H7 (cell line): ENCODE measurements at regions not wholly inside any gene's neighbourhood (a gene's known extent, or its start where the extent isn't known, plus 50 kb on each side); places are given as distances from the start of the nearest gene placed in this dataset.
A peak's percentile ranks its signal among the peaks of the same experiment; 100 is the strongest.

Experiments used
- DNase-seq: peaks from one replicate; pipeline ENCODE4 v3.0.0; 2012
- H3K27me3 ChIP-seq: 2 replicates; pipeline ENCODE4 v1.6.0; 2011; ENCODE audit warnings: mild to moderate bottlenecking, low read length; ENCODE audit not compliant: control insufficient read depth, insufficient read depth
- H3K36me3 ChIP-seq: replicated peaks from 2 replicates; pipeline ENCODE4 v1.5.1; 2011; ENCODE audit warnings: low read length; ENCODE audit not compliant: control insufficient read depth, insufficient read depth
- H3K4me3 ChIP-seq: 2 replicates; pipeline ENCODE4 v1.5.1; 2011; ENCODE audit warnings: low read depth, mild to moderate bottlenecking, control low read depth, low read length, moderate library complexity; ENCODE audit not compliant: insufficient read depth

DNA sequence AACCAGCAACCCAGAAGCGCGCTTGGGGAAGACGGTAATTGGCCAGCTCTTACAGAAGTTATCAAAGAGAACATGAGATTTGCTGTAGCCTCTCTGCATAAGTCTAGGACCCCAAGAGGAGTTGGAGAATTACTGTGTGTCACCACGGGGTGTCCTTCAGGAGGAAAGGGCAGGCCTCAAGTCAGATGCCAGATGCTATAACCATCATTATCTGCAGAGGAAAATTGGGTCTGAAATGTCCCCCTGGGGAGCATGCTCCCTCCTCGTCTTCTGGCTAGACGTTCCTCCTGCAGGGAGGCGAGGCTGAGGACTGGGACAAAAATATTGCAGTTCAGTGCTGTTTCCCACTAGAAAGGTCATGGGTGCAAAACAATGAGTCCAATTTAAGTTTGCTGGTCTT lies 380.5 kb upstream of the CFAP20DC start:
- no peak overlapping the region for H3K4me3 ChIP-seq
- no peaks in the 10 kb centered on the region for H3K27me3 ChIP-seq
- H3K36me3 ChIP-seq = no peaks in the 10 kb centered on the region
- DNase-seq = no peak

DNA sequence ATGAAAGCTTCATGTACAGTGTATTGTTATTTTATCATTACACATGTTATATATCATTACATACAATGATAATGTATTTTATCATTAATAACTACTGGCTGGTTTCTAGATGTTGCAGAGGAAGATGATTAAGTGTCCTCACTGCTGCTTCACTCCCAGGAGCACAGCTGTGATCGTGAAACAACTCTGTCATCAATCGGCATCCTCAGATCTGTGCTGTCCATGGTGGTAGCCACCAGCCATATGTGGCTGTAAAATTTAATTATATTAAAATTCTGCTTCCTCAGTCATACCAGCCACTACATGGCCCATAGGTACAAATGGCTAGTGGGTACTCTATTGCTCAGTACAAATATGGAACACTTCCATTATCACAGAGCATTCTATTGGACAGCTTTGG lies 379.4 kb upstream of the CFAP20DC start:
- Histone ChIP-seq H3K36me3 (no peaks in the 10 kb centered on the region), H3K4me3 (no peak overlapping the region), H3K27me3 (no peaks in the 10 kb centered on the region)
- DNase-seq = no peak

DNA sequence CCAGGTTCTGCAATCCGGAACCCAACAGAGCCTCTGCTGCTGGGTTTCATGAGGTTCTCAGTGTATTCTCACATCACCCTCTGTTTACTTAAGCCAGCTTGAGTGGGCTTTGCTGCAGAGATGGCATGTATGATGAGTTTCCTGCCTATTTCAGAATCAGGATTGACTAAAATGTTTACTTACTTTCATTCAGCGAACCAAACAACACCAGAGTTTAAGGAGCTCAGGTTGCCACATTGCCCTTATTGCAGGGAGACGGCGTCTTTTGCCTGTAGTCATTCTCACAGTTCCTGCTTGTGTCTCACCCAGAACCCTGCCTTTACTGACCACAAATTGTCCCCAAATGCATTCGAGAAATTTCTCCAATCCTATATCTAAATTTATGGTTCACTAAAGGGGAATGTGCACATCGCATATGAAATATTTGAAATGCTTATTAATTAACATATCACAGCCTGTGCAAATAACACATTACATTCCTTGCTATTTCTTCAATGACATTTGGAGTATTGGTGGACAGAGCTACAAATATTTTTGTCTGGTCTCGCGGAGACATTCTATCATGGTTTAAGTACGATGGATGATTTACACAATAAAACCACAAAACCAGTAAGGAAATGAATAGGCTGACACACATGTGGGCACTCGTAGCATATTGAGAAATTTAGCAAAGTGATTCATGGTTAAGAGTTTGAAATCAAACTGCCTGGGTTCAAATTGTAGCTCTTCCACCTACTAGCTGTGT lies 377.2 kb upstream of the CFAP20DC start:
- Histone ChIP-seq H3K4me3 (no peak overlapping the region), H3K36me3 (no peaks in the 10 kb centered on the region), H3K27me3 (no peaks in the 10 kb centered on the region)
- DNase-seq = no peak

DNA sequence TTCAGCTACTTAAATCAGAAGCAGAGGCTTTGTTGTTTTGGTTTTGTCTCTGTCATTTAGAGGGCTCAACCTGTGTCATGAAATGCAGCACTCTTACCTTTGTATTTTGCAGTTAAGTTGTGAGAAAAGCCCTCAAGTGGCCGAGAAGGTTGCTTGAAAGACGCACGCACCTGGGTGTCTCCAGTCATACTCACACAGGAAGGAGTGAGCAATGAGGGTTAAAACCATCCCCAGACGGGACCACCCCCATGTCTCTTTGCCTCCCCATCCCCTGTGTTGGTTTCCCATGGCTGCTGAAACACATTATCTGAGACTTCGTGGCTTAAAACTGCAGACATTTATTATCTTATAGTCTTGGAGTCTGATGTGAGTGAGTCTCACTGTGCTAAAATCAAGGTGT lies 376.1 kb upstream of the CFAP20DC start:
- H3K4me3 ChIP-seq = no peak overlapping the region
- no peak for DNase-seq
- no peaks in the 10 kb centered on the region for H3K27me3 ChIP-seq
- no peaks in the 10 kb centered on the region for H3K36me3 ChIP-seq

DNA sequence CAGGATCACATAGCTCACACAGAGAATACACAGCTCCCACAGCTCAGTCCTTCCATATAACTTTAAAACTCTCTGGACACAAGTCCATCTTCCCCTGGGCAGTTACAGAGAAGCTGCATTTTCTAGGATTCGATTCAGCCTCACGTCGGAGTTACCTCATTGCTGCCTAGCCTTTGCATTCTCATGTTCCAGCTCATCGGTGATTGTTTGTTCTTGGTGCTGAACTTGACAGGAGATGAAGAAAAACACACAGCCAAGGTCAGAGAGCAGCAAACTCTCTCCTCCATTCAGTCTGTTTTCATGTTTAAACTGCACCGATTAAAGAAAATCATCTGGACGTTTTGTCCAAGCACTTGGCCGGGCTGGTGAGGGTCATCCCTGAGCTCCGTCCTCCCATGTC lies 375.5 kb upstream of the CFAP20DC start:
- Histone ChIP-seq H3K27me3 (no peaks in the 10 kb centered on the region), H3K36me3 (no peaks in the 10 kb centered on the region), H3K4me3 (no peak overlapping the region)
- no peak for DNase-seq

DNA sequence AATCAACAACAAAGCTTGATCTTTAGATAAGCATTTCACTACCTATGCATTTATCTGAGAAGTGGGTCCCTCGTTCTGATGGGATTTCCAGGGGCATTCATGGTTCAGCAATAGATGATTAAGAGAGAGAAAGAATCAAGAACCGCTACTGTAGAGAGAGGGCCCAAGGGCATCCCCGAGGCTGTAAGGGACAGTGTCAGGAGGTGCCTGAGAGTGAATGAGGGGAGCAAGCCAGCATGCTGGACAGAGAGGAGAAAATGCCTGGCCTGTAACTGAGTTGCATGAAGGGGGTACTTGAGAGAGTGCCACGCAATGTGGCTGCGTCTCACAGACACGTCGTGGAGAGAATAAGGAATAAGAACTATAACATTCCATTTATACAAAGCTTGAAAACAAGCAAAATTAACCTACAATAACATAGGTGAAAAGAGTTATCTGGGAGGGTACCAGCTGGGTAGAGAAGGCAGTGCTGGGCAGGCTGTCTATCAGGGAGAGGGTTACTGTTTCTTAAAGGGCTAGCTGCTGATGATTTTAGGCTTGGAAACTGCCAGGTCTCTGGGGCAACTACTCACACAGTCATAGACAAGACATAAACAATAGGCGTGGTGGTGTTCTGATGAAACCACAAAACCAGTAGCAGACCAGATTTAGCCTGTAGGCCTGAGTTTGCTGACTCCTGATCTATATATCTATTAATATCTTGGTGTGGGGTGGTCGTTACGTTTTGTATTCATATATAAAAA lies 374.6 kb upstream of the CFAP20DC start:
- no peaks in the 10 kb centered on the region for H3K27me3 ChIP-seq
- DNase-seq = no peak

DNA sequence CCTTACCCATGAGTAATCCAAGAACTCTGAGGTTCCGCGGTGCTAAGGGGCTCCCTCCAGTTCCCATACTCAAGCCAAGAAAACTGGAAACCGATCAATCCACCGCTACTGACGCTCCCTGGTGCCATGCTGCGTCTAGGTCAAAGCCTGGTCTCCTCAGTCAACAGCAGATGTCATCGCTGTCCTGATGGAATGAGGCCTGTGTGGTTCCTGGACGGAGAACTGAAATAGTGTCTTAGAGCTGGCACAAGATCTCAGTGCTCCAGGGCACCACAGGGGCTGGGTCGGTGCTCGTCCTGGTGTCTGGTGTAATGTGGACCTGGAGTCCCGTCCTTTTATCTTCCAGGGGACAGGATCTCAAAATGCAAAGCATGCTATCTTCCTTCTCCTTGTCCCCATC lies 373.9 kb upstream of the CFAP20DC start:
- Histone ChIP-seq H3K36me3 (no peaks in the 10 kb centered on the region), H3K27me3 (no peaks in the 10 kb centered on the region), H3K4me3 (no peak overlapping the region)
- DNase-seq = no peak

More for the DNA sequence above, 374.6 kb upstream of the CFAP20DC start:
- Histone ChIP-seq H3K4me3 (no peak overlapping the region), H3K36me3 (no peaks in the 10 kb centered on the region)

DNA sequence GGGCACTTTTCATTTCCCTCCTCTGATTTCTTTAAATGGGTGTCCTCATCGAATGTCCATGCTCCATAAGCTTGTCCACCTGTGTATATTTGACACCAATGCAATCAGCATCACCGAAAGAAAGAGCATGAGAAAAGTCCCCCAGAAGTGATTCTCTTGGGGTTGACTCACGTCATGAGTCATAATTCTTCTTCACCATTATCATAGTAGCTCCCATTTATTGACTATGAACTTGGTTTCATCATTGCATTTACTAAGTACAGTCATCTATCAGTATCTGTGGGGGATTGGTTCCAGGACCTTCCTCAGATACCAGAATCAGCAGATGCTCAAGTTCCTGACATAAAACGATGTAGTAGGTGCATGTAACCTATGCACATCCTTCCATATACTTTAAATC lies 372.5 kb upstream of the CFAP20DC start:
- no peak for DNase-seq
- Histone ChIP-seq H3K4me3 (no peak overlapping the region), H3K27me3 (no peaks in the 10 kb centered on the region), H3K36me3 (no peaks in the 10 kb centered on the region)

DNA sequence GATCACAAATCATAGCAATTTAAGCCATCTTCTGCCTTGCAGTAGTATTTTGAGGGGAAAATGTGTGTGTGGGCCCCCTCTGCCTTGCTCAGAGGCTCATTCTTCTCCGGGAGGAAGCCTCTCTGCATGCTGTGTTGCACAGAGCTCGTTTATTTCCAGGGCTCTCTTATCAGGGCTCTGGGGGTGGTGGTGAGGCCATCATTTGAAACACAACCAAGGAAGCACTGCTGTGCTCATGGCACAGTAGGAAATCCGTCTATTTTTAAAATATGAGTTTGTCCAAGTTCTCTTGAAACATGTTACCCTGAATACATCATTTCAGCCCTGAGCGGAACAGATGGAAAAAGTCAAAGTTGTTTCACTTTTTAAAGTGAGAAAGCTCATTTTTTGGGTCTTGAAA lies 369.0 kb upstream of the CFAP20DC start:
- Histone ChIP-seq H3K36me3 (no peaks in the 10 kb centered on the region), H3K27me3 (no peaks in the 10 kb centered on the region), H3K4me3 (no peak overlapping the region)
- no peak for DNase-seq

DNA sequence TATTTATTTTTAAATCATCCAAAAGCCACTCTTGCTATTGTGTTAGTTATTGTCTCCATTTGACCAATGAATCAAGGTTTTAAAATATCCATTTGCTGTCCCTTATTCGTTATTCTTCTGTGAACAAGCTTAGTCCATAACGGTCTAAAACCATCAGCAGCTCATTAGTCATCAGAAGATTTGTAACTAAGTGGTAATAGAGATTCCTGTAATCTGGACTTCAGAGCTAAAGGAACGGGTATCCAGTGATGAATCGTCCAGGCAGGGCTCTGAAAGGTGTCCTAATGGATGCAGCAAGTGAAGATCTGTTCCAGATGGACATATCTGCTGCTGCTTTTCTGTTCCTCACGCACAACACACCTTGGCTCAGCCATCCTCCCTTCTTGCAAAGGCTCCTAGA lies 362.7 kb upstream of the CFAP20DC start:
- no peaks in the 10 kb centered on the region for H3K36me3 ChIP-seq
- no peak for DNase-seq
- H3K27me3 ChIP-seq = no peaks in the 10 kb centered on the region
- no peak overlapping the region for H3K4me3 ChIP-seq

DNA sequence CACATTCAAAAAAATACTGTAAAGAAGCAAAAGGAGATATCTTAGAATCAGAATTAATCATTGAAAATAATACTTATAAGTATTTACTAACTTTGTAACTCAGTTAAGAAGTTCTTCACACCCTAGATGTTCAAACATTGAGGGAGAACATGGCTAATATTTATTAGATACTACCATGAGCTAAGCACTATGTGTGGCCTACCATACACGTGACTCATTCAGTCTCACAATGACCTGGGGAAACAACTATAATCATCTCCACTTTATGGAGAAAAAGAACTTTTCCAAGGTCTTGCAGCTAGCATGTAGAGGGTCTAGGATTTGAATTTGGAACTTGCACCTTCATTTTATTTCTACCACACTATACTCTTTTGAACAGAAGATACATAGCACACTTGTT lies 361.9 kb upstream of the CFAP20DC start:
- no peak for DNase-seq
- H3K4me3 ChIP-seq = no peak overlapping the region
- H3K27me3 ChIP-seq = no peaks in the 10 kb centered on the region
- H3K36me3 ChIP-seq = no peaks in the 10 kb centered on the region

DNA sequence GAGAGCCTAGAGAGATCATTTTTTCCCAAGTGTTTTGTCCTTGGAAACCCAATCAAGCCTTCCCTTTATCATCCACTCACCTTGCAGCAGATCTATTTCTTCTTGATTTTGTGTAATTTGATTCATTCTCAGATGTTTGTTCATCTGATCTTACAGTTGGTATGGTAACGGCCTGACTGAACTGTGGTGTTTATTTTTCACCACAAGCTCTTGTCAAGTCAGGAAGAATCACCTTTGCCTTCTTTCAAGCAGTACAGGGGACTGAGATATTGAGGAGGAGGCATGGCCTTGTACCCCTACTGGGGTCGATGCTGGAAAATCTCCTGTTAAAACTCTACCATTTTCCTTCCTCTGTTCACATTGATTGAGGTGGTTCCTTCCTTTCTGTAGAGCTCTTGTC lies 361.4 kb upstream of the CFAP20DC start:
- Histone ChIP-seq H3K27me3 (no peaks in the 10 kb centered on the region), H3K4me3 (no peak overlapping the region), H3K36me3 (no peaks in the 10 kb centered on the region)
- no peak for DNase-seq

DNA sequence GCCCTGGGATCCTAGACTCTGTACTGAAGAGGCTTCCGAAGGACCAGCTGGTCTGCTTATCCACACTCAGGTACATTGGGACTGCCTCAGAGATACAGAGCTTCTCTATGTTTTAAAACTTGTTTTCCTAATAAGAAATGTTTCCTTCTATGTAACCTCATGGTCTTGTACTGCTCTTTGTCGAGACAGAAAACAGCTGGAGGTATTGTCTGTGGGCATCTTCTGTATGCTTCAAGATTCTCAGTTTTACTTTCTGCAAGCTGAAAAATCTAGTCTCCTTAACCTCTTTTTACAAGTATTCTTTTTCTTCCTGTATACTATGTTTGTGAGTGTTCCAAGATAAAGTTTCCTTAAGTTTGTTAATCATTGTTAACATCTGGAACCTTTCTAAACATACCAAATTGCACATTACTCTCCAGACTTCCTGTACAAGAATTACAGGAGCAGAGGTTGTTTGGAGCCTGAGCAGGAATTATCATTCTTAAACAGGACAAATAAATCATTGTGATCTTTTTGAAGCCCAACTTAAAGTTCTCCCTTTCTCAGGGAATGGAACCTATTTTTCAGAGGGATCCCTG lies 358.3 kb upstream of the CFAP20DC start:
- no peak for DNase-seq
- Histone ChIP-seq H3K27me3 (no peaks in the 10 kb centered on the region), H3K4me3 (no peak overlapping the region), H3K36me3 (no peaks in the 10 kb centered on the region)

DNA sequence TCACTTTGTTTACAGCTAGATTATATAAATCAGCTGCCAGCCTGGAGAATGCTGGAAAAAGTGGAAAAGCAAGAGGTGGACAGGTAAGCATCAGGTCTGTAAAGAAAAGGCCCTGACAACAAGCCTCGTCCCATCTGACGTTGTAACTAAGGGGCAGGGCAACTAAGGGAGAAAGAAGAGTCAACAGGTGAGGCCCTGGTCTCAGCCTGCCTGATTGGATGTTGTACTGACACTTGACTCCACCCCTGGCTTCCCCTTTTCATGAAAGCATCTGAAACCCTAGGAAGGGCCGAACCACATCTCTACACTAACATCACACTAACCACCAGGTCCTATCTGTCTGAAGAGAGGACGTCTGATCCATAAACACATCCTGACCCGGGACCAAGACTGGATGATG lies 357.6 kb upstream of the CFAP20DC start:
- H3K4me3 ChIP-seq = no peak overlapping the region
- no peaks in the 10 kb centered on the region for H3K27me3 ChIP-seq
- DNase-seq = peak; percentile 15

DNA sequence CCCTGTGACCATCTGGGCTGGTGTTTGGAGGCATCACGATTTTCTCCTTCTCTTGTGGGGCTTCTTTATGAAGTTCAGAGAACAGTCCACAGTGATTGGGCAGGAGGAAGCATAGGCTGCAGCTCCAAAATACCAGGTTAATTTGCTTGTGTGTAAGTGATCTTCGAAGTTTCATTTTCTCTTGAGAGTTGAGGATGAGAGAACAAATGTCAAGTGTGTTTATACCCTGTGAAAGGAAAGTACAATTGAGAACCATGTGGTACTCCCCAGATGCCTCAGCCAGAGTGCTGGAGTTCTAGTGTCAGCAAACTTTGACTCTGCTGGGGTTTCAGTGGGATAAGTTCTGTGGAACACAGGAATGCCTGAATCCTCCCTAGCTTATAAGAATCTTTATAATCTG lies 357.1 kb upstream of the CFAP20DC start:
- H3K4me3 ChIP-seq = no peak overlapping the region
- H3K27me3 ChIP-seq = no peaks in the 10 kb centered on the region
- DNase-seq = no peak
- H3K36me3 ChIP-seq = no peaks in the 10 kb centered on the region

More for the DNA sequence above, 357.6 kb upstream of the CFAP20DC start:
- no peaks in the 10 kb centered on the region for H3K36me3 ChIP-seq
